Esophagus (tissue), 2 donors: ENCODE measurements at regions not wholly inside any gene's neighbourhood (a gene's known extent, or its start where the extent isn't known, plus 50 kb on each side); places are given as distances from the start of the nearest gene placed in this dataset.

Source experiments
- H3K27ac ChIP-seq, 2 donors: one replicate each; pipeline ENCODE4 v1.5.1; 2013; ENCODE audit warnings: low read depth in 2 of 2, mild to moderate bottlenecking in 2 of 2, inconsistent platforms in 1 of 2, low read length in 1 of 2, moderate library complexity in 1 of 2
- H3K27me3 ChIP-seq, 2 donors: one replicate each; pipeline ENCODE4 v1.6.1; 2013; ENCODE audit warnings: low read length in 2 of 2, control low read depth in 1 of 2, mild to moderate bottlenecking in 1 of 2; ENCODE audit not compliant: insufficient read depth in 2 of 2, control insufficient read depth in 1 of 2
- H3K36me3 ChIP-seq, 2 donors: one replicate each; pipeline ENCODE4 v1.6.1; 2013; ENCODE audit warnings: low read length in 1 of 2; ENCODE audit not compliant: control insufficient read depth in 2 of 2, insufficient read depth in 2 of 2
- H3K4me1 ChIP-seq, 2 donors: one replicate each; pipeline ENCODE4 v1.6.1; 2013; ENCODE audit warnings: low read length in 1 of 2; ENCODE audit not compliant: control insufficient read depth in 2 of 2, insufficient read depth in 2 of 2
- H3K4me3 ChIP-seq, 2 donors: one replicate each; pipeline ENCODE4 v1.5.1; 2013; ENCODE audit warnings: low read length in 2 of 2, mild to moderate bottlenecking in 2 of 2, low read depth in 1 of 2, moderate library complexity in 1 of 2
- H3K9me3 ChIP-seq, 2 donors: one replicate each; pipeline ENCODE4 v1.6.1; 2013; ENCODE audit warnings: mild to moderate bottlenecking in 2 of 2, low read depth in 1 of 2, low read length in 1 of 2, moderate library complexity in 1 of 2; ENCODE audit not compliant: control insufficient read depth in 2 of 2, insufficient read depth in 1 of 2
- WGBS, 2 donors: extraction: QIAGEN DNeasy Blood & Tissue Kit; methylation state at CpG; one replicate each; pipeline ENCODE4 v1.1.7; 2013; 5-methylcytosine and 5-hydroxymethylcytosine counted together
- donor health status: healthy with polysubstance abuse.
- donor health status: Bipolar disorder and iron deficiency.

GRCh38 chr14:31962920-31963319 lies 114.2 kb upstream of the ARHGAP5 start:
- H3K9me3 ChIP-seq, result no peaks in the 10 kb centered on the region
- 96 to 97% methylated on average over 4 of the region's 4 CpGs for WGBS, 2 donors
- peaks cover 3 to 5% of the 10 kb centered on the region in 2 donors for H3K4me1 ChIP-seq
- H3K4me3 ChIP-seq, result no peak overlapping the region
- no peaks in the 10 kb centered on the region for H3K36me3 ChIP-seq
- no peak overlapping the region for H3K27ac ChIP-seq
- H3K27me3 ChIP-seq, result no peaks in the 10 kb centered on the region

GRCh38 chr14:31963587-31963986 lies 113.5 kb upstream of the ARHGAP5 start:
- WGBS, 2 donors, result 74 to 78% methylated on average over 2 of the region's 2 CpGs
- Histone ChIP-seq H3K27ac (no peak overlapping the region), H3K27me3 (no peaks in the 10 kb centered on the region)

GRCh38 chr14:31964490-31964889 lies 112.6 kb upstream of the ARHGAP5 start:
- no peak overlapping the region for H3K4me3 ChIP-seq
- no peak overlapping the region for H3K27ac ChIP-seq
- no peaks in the 10 kb centered on the region for H3K9me3 ChIP-seq
- peaks cover 3 to 6% of the 10 kb centered on the region in 2 donors for H3K4me1 ChIP-seq
- no peaks in the 10 kb centered on the region for H3K36me3 ChIP-seq
- 91 to 93% methylated on average over 6 of the region's 6 CpGs for WGBS, 2 donors
- no peaks in the 10 kb centered on the region for H3K27me3 ChIP-seq

More at GRCh38 chr14:31963587-31963986, 113.5 kb upstream of the ARHGAP5 start:
- H3K4me3 ChIP-seq, result no peak overlapping the region
- no peaks in the 10 kb centered on the region for H3K9me3 ChIP-seq
- H3K4me1 ChIP-seq, result peaks cover 3 to 6% of the 10 kb centered on the region in 2 donors
- no peaks in the 10 kb centered on the region for H3K36me3 ChIP-seq

- Histone ChIP-seq H3K4me3 (no peak overlapping the region), H3K36me3 (no peaks in the 10 kb centered on the region), H3K27me3 (no peaks in the 10 kb centered on the region), H3K4me1 (peaks cover 3 to 6% of the 10 kb centered on the region in 2 donors), H3K9me3 (no peaks in the 10 kb centered on the region), H3K27ac (no peak overlapping the region)
- 71 to 73% methylated on average over 11 of the region's 11 CpGs for WGBS, 2 donors
Observed at GRCh38 chr14:31965071-31965734, 111.9 kb upstream of the ARHGAP5 start.

GRCh38 chr14:31965735-31966598 lies 111.1 kb upstream of the ARHGAP5 start:
- WGBS, 2 donors, result 62 to 70% methylated on average over 9 of the region's 9 CpGs
- no peak overlapping the region for H3K4me3 ChIP-seq
- peaks cover 3 to 6% of the 10 kb centered on the region in 2 donors for H3K4me1 ChIP-seq
- H3K27me3 ChIP-seq, result no peaks in the 10 kb centered on the region
- H3K9me3 ChIP-seq, result no peaks in the 10 kb centered on the region
- H3K27ac ChIP-seq, result no peak overlapping the region
- H3K36me3 ChIP-seq, result no peaks in the 10 kb centered on the region

GRCh38 chr14:31966896-31967668 lies 110.0 kb upstream of the ARHGAP5 start:
- H3K27me3 ChIP-seq, result no peaks in the 10 kb centered on the region
- 68 to 79% methylated on average over 6 of the region's 6 CpGs for WGBS, 2 donors
- no peak overlapping the region for H3K4me3 ChIP-seq
- H3K9me3 ChIP-seq, result no peaks in the 10 kb centered on the region
- H3K36me3 ChIP-seq, result no peaks in the 10 kb centered on the region
- peaks cover 3 to 6% of the 10 kb centered on the region in 2 donors for H3K4me1 ChIP-seq
- no peak overlapping the region for H3K27ac ChIP-seq

- H3K4me3 ChIP-seq, result no peak overlapping the region
- H3K27me3 ChIP-seq, result no peaks in the 10 kb centered on the region
- no peak overlapping the region for H3K27ac ChIP-seq
- H3K36me3 ChIP-seq, result no peaks in the 10 kb centered on the region
- peaks cover 3 to 6% of the 10 kb centered on the region in 2 donors for H3K4me1 ChIP-seq
- no peaks in the 10 kb centered on the region for H3K9me3 ChIP-seq
Observed at GRCh38 chr14:31967669-31967975, 109.5 kb upstream of the ARHGAP5 start.

GRCh38 chr14:31968107-31968810 lies 108.8 kb upstream of the ARHGAP5 start:
- Histone ChIP-seq H3K36me3 (no peaks in the 10 kb centered on the region), H3K4me3 (no peak overlapping the region), H3K27ac (no peak overlapping the region), H3K27me3 (no peaks in the 10 kb centered on the region), H3K4me1 (peaks cover 3 to 6% of the 10 kb centered on the region in 2 donors), H3K9me3 (no peaks in the 10 kb centered on the region)
- WGBS, 2 donors, result 67 to 69% methylated on average over 4 of the region's 4 CpGs
